ENCODE measurements at regions not wholly inside any gene's neighbourhood (a gene's known extent, or its start where the extent isn't known, plus 50 kb on each side); places are given as distances from the start of the nearest gene placed in this dataset.
"Not testable (repeated sequence)": the region's sequence is repeated elsewhere in the genome, so short reads cannot be mapped to it uniquely, and the experiment has no call there.

DNA sequence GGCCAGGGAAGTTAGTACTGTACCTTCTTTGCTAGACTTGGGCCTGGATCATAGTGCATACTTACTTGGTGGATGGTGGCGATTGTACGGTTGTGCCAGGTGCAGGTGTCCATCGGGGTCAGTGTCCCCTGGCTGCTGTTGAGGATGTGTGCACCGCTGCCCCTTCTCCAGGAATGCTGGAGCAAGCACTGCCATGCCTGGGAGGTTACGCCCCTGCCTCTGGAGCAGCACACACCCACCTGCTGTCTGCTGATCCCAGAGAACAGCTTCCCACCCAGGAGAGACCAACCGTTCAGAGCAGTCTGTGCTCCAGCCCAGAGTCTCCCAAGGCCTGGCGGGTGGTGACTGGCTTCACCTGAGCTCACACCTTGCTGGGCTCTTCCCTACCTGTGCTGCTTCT is 286.8 kb upstream of the HS6ST1 start:
- DNase-seq: no peak

DNA sequence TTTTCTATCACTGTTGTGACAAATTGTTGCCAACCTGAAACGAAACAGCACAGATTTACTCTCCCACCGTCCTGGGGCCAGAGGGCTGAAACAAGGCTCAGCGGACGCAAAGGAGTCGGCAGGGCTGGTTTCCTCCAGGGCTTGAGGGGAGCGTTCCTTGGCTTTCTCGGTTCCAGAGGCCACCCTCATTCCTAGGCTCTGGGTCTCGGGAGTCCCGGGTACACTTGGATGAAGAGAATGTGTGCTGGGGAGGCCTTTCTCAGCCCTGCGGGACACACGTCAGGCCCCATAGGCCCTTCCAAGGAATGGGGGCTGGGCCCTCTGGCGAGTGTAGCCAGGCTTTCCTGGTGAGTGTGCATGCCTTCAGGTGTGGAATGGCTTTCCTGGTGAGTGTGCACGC is 287.3 kb upstream of the HS6ST1 start:
- no peak for DNase-seq

DNA sequence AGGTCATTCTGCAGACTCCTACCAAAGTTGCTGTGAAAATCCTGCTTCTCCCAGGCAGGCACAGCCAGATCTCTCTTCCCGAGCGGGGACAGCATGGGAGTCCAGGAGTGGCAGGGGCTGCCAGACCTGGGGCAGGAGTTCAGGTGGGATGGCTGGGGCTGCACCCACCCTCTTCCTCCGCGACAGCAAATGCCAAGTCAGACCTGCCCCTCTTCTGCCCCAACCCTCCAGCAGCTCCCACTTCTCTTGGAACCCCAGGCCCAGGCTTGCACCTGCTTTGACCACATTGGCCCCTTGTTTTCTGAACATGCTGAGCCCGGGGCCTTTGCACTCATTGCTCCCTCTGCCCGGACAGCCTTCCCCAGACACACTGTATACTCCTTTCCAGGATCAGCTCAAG is 288.2 kb upstream of the HS6ST1 start:
- DNase-seq: no peak

GRCh38 chr2:128607440-128607839 is 288.8 kb upstream of the HS6ST1 start:
- DNase-seq: no peak

GRCh38 chr2:128607911-128608506 is 289.3 kb upstream of the HS6ST1 start:
- DNase-seq: no peak

DNA sequence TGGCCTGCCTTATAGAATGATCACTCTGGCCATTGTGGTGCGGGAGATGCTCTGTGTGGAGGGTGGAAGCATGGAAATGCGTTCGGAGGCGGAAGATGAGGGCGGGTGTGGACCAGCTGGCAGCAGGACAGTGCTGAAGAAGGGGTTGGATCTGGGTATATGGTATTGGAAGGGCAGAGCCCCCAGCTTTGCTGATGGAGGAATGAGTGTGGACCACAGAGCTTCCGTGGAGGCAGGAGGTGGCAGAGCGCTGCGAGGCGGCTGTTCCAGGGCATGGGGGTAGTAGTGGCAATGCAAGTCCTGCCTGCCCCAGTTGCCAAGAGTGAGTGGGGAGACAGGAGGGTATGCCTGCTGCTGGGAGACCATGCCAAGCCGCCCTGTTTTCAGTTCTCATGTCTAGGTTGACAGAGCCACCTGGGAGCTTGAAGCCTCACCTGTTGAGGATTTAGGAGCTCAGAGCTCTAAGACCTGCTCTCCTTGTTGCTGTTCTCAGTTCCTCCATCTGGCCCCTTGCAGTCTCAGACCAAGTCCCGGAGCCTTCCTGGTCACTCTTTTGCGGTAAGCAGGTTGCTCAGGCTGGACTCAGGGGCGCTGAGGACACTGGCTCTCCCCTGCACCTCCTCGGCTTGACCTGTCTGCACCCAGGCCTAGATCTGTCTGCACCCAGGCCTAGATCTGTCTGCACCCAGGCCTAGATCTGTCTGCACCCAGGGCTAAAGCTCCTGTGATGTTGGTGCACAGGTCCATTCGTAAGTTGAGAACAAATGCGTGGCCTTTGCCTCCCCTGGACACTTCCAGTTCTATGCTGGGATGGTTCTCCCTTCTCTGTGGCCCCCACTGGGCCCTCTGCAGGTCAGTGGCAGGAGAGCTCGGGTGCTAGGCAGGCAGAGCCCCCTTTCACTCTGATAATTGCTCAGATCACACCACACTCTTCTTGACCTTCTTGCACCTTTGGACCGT is 290.5 kb upstream of the HS6ST1 start:
- no peak for DNase-seq

DNA sequence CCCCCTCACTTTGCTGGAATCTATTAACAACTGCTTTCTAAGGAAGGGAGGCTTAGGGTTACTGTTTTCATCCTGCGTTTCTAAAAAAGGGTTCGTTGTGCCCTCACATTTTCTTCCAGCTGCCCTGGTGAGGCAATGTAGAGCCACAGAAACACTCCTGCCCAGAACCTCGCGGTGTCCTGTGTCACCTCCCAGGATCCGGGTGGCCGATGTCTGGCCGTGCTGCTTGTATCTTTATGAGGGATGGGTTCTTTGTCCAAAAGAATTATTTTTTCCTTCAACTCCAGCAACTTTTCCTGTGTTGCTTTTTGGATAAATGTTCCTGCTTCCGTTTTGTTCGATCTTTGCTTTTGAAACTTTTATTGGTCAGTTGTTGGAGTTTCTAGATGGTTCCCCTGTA is 291.8 kb upstream of the HS6ST1 start:
- DNase-seq: no peak

GRCh38 chr2:128611421-128612320 is 293.0 kb upstream of the HS6ST1 start:
- no peak for DNase-seq

GRCh38 chr2:128612628-128613027 is 294.0 kb upstream of the HS6ST1 start:
- DNase-seq: no peak

DNA sequence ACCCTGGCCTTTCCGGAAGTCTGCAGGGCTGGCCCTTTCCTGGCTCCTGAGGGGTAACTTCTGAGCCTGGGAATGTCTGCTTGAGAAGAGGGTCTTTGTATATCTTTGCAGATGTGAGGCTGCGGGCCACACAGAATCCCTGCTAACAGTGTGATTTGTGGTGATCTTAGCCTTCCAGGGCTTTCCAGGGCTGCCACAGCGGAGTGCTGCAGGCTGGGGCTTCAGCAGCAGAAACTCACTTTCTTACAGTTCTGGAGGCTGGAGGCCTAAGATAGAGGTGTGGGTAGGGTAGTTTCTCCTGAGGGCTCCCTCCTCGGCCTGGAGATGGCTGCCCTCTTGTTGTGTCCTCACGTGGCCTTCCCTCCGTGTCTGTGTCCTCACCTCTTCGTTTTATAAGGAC is 294.7 kb upstream of the HS6ST1 start:
- DNase-seq: no peak

GRCh38 chr2:128613876-128614275 is 295.2 kb upstream of the HS6ST1 start:
- no peak for DNase-seq

DNA sequence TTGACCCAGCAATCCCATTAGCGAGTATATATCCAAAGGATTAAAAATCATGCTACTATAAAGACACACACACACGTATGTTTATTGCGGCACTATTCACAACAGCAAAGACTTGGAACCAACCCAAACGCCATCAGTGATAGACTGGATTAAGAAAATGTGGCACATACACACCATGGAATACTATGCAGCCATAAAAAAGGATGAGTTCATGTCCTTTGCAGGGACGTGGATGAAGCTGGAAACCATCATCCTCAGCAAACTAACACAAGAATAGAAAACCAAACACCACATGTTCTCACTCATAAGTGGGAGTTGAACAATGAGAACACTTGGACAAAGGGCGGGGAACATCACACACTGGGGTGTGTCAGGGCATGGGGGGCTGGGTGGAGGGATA is 296.2 kb upstream of the HS6ST1 start:
- DNase-seq: not testable (repeated sequence)

DNA sequence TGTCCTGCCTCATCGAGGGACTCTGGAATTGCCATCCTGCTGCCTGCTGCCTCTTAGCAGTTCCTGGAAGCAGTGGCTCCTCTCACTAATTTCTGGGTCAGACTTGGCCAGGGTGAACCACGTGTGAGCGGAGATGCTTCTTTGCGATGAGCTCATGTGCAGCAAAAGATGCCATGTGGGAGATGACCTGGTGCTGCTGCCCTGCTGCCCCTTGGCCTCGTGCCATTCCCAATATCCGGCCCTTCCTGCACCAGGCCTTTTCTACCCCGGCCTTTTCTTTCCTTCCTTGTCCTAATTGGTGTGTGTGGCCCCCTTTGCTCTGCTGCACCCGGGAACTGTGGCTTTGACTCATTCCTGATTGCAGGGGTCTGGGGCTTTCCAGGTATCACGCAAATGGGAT is 296.9 kb upstream of the HS6ST1 start:
- DNase-seq: no peak

GRCh38 chr2:128617029-128617590 is 298.4 kb upstream of the HS6ST1 start:
- DNase-seq: no peak

DNA sequence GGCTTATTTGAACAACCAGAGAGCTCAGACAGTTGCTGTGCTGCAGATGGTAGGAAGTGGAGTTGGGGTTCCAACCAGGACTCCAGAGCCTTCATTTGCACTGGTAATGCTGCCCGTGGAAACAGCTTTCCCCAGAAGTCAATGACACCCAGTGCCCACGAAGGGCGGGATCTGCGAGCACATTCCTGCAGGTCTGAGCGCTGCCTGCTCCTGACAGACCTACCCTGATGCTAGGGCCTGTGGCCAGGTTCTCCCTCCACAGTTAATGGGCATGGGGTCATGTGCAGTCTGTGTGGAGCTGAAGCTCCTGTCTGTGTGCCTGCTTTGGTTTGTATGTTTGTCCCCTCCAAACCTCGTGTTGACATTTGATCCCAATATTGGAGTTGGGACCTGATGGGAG is 299.0 kb upstream of the HS6ST1 start:
- DNase-seq: no peak

DNA sequence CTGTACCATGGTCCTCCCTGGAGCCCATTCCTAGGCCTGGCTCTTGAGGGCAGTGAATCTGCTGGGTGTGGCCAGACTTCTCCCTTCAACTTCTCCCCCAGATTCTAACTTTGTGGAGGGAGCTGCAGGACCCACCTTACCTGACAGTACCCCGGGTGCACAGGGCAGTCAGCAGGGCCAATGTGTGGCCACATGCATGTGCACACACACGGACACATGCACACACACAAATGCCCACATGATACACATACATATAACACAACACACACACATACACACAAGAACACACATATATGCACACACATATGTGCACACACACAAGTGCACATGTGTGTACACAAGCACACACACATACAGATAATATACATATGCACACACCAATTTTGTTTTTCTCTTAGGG is 300.0 kb upstream of the HS6ST1 start:
- no peak for DNase-seq

DNA sequence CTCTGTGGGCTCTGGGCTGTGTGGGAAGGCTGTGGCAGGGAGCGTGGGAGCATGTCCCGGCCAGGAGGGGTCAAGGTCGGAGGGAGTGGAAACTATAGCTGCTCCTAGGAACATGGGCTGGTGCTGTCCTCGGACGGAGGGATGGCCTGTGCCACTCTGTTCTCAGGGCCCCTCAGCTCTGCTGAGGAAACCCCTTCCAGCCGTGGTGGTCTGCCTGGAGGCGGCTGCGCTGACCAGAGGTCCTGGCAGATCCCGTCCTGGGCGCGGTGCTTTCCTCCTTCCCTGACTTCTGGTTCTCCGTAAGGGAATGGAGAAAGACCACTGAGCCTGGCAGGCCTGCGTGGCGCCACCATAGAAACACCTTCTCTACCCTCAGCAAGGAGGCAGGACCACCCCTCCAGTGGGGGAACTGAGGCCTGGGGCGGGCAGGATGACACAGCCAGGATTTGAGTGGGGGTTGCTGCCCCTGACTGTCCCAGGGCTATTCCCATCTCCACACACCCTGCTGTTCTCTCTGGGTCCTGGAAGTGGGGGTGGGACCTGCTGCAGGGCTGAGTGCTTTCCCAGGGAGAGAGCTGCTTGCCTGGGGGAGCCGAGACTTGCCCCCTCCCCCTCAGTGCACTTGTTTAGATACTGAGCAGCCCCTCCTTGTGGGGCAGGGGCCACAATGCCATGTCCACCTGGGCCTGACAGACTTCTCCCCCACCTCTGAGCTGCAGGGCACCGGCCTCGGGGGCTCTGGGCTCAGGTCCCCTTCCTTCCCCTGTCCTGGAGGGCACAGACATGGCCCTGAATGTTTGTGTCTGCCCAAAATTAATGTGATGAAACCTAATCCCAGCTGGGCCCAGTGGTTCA is 301.0 kb upstream of the HS6ST1 start:
- no peak for DNase-seq

DNA sequence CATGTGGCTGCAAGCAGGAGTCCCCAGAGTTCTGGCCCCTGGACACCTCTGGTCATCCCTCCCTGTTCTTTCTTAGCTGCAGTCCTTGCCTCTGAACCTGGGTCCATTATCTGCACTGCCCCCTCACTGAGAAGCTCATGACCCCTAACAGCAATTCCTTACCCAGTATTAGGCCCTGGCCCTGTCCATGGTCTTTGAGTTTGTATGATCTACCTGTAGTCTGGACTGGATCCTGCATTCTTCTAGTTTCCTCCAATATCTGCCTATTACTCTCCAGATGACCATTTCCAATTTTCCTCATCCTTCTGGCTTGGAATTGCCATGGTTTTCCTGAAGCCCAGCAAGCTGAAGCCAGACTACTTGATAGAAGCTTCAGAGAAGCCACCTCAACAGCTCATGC is 302.4 kb upstream of the HS6ST1 start:
- no peak for DNase-seq

DNA sequence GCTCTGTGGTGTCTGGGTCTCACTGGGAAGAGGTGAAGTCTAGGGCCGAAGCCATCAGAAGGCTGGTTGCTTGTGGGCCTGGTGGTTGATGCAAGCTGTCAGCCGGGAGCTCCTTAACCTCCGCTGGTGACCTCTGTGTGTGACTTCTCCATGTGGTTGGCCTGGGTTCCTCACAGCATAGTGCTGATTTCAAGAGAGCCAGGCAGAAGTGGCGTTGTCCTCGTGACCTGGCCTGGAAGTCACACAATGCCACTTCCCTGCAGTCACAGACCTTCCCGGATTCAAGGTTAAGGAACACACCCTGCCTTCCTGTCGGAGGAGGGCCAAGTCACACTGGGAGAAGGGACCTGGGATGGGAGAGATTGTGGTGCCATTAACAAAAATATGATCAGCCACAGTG is 303.7 kb upstream of the HS6ST1 start:
- DNase-seq: no peak

DNA sequence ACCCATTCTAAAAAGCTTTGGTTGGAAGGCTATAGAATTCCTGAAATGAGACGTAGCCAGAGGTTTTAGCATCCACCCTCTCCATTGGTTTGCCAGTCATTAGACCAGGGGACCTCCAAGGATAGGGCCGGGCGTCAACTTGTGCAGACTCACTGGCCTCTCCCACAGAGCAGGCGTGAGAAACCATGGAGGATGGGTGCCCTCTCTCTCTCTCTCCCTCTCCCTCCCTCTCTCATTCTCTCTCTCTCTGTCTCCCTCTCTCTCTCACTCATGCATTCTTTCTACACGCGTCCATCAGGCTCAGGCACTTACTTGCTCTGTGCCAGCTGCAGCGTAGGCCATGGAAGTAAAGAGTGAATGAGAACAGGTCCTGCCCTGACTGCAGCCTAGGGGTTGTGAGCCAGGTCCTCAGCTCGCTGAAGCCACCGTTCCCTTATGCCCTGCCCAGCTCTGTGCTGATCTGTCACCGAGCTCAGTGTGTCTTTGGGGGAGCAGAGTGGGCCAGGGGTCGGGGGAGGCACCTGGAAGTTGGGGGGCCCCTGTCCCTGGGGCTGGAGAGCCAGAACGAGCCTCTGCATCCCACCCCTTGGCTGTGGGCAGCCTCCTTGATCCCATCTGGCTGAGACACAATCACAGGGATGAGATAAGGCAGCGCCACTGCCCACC is 304.4 kb upstream of the HS6ST1 start:
- DNase-seq: no peak

Data from stimulated activated CD8-positive, alpha-beta memory T cell treated with anti-CD3 and anti-CD28 coated beads, Interleukin-4, amount 100 ng/mL, for 48 hours (primary cell).